Esophagus squamous epithelium (tissue), 4 donors: ENCODE measurements at regions not wholly inside any gene's neighbourhood (a gene's known extent, or its start where the extent isn't known, plus 50 kb on each side); places are given as distances from the start of the nearest gene placed in this dataset.

ENCODE experiments used
- POLR2A ChIP-seq, 4 donors: fragments of 450-650 bp; IDR thresholded peaks; one replicate each; pipeline ENCODE4 v1.6.1; 2017; ENCODE audit warnings: antibody characterized with exemption in 4 of 4, mild to moderate bottlenecking in 4 of 4, moderate library complexity in 3 of 4
- TF ChIP-seq, protein P1 (sequence below), 6 experiments: fragments of 450-650 bp in 4 of 6; fragments of 200-600 bp in 2 of 6; sonication (generic) in 2 of 6; IDR thresholded peaks; one replicate each; pipeline ENCODE4 v1.5.1; 2016 to 2019; ENCODE audit warnings: antibody characterized with exemption in 6 of 6, mild to moderate bottlenecking in 4 of 6, moderate library complexity in 4 of 6

DNA sequence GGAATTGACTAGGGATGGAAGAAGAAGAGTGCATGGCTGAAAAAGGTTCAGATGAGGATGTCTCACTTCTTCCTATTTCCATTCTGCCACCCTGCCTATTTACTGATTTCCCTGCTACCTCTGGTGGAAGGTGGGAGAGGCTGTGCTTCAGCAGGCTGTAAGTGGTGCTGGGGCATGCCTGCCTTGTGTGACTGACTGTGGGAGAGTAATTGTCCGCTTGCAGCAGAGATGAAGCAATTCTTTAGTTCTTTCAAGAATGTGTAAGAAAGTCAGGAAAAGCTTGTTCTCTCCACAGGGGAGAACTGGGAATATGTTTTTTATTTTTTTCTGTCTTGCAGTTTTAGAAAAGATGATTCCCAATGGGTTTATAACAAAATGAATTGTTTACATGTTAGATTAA lies 72.5 kb upstream of the NYAP2 start:
- TF ChIP-seq POLR2A (IDR thresholded peaks at IDR 0.05): no peak
- TF ChIP-seq, protein P1, sequence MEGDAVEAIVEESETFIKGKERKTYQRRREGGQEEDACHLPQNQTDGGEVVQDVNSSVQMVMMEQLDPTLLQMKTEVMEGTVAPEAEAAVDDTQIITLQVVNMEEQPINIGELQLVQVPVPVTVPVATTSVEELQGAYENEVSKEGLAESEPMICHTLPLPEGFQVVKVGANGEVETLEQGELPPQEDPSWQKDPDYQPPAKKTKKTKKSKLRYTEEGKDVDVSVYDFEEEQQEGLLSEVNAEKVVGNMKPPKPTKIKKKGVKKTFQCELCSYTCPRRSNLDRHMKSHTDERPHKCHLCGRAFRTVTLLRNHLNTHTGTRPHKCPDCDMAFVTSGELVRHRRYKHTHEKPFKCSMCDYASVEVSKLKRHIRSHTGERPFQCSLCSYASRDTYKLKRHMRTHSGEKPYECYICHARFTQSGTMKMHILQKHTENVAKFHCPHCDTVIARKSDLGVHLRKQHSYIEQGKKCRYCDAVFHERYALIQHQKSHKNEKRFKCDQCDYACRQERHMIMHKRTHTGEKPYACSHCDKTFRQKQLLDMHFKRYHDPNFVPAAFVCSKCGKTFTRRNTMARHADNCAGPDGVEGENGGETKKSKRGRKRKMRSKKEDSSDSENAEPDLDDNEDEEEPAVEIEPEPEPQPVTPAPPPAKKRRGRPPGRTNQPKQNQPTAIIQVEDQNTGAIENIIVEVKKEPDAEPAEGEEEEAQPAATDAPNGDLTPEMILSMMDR (IDR thresholded peaks at IDR 0.05): no peak
